HT-29 (cell line): ENCODE measurements at regions not wholly inside any gene's neighbourhood (a gene's known extent, or its start where the extent isn't known, plus 50 kb on each side); places are given as distances from the start of the nearest gene placed in this dataset.
"Not testable (repeated sequence)": the region's sequence is repeated elsewhere in the genome, so short reads cannot be mapped to it uniquely, and the experiment has no call there.

ENCODE experiments used
- DNase-seq: peaks from one replicate; pipeline ENCODE4 v3.0.0-alpha.2; 2015; ENCODE audit warnings: low spot score

DNA sequence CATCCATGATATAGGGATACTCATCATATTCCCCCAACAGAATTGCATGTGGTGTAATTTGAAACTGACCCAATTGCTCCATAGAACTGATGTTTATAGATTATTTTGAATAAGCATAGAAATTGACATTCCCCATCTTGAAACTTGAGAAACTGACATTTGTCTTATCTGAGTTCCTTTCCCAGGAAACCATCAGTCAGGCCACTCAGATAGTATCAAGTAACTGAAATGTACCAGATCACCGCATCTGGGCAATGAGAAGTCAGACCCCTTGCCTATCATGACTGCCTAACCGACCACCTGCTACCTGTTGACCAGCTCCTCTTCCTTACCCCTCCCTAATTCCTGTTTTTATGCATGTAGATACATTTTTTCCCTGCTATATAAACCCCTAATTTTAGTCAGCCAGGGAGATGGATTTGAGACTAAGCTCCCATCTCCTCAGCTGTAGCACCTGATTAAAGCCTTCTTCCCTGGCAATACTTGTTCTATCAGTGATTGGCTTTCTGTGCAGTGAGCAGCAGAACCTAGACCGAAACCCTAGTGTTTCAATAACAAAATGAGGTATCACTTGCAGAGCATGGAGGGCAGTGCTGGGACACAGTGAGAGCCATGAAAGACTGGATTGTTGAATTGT, 274.5 kb downstream of the LPIN1 start:
- no peak for DNase-seq

DNA sequence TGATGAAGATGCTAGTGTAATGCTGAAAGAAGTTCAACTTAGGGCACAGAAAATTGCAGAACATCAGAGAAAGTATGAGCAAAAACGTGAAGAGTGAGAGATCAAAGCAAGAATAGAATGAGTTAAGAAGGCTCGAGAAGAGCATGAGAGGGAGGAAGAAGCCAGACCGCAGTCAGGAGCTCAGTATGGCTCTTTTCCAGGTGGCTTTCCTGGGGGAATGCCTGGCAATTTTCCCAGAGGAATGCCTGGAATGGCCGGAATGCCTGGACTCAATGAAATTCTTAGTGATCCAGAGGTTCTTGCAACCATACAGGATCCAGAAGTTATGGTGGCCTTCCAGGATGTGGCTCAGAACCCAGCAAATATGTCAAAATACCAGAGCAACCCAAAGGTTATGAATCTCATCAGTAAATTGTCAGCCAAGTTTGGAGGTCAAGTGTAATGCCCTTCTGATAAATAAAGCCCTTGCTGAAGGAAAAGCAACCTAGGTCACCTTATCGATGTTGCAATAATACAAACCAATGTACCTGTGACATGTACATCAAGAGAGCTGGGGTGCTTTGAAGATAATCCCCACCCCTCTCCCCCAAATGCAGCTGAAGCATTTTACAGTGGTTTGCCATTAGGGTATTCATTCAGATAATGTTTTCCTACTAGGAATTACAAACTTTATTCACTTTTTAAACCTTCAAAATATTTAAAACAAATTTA, 277.9 kb downstream of the LPIN1 start:
- DNase-seq = not testable (repeated sequence)

DNA sequence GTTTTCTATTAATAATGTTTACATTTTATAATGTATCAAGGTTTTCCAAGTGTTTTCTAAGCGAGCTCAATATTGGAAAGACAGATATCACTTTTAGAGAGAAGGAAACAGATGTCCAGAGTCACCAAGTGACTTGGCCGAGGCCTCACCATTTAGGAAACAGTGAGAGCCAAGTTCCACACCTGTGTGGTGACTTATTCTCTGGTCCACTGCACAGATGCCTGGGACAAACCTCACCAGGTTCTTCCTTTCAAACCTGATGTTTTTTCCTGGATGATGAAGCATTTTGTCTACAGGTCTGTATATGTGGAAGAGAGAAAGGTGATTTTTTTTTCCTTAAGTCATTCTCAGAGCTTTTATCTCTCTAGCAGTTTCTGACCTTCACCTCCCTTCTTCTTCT, 280.7 kb downstream of the LPIN1 start:
- DNase-seq = no peak

DNA sequence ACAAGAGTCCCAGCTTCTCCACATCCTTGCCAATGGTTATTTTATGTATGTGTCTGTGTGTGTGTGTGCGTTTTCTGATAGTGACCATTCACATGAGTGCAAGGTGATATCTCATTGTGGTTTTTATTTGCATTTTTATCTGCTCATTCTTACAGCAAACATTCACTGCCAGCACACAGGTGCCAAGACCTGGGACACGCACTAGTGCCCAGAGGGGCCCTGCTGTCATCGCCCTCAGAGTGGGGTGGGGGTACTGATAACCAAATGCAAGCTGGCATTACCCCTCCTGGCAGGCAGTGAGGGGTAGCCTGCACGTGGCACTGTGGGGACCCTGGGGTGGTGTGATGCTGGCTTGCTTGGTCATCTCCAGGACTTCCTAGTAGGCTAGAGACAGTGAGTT, 285.4 kb downstream of the LPIN1 start:
- no peak for DNase-seq

DNA sequence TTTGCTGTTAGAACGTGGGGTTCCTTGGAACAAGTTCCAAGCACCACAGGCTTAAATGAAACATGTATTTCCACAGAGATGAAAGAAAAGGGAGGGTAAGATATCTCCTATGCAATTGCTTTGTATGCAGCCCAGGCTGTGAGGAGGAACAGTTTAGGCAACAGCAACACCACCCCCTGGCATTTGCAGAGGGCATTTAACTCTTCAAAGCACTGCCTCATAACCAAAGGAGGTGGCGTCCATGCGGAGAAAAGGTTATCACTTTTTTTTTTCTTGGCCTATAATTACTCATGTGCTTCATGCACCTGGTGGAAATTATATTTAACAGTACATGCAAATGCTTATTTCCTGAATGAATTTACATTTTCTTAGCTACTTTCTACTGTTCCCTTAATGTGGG, 286.0 kb downstream of the LPIN1 start:
- no peak for DNase-seq

DNA sequence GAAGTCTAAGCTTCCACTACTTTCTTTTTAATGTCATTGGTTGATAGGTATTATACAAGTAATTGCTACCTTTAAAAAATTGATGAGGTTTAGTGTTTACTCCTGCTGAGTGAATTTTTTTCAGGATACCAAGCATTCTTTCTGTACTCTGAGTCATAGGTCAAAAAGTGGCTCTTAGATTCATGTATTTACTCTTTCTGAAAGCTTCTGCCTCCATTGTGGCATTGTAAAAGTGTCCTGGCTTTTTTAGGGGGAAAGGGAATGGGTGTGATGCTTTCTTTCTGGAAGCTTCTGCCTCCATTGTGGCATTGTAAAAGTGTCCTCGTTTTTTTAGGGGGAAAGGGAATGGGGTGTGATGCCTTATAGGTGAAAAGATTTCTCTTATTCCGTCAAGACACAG, 286.5 kb downstream of the LPIN1 start:
- no peak for DNase-seq

DNA sequence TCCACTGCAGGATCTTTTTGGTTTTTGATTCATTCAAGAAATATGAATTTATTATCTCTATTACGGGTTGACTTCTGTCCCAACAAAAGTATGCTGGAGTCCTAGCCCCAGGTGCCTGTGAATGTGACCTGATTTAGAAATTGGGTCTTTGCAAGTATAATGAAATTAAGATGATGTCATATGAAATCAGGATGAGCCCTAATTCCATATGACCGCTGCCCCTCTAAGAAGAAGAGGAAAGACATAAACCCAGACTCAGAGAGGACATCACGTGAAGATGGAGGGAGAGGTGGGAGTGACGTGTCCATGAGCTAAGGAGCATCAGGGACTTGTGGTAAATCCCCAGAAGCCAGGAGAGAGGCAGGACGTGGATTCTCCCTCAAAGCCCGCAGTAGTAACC, 287.1 kb downstream of the LPIN1 start:
- DNase-seq = no peak

DNA sequence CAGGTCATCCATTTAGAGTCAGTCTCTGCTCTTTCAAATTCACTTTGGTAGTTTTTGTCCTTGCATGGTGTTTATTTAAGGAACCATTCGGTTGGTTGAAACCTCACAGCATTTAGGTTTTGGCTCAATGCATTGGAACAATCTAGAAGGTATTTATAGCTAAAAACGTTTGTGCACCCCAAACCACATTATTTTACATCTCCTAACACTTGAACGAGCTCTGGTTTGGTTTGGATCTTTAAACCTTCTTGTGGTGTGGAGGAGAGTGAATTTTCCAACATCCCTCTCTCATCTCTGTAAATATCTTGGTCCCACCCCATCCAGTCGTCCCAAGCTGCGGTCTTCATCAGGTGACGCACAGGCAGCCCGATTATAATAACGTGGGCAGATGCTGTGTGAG, 287.9 kb downstream of the LPIN1 start:
- no peak for DNase-seq

DNA sequence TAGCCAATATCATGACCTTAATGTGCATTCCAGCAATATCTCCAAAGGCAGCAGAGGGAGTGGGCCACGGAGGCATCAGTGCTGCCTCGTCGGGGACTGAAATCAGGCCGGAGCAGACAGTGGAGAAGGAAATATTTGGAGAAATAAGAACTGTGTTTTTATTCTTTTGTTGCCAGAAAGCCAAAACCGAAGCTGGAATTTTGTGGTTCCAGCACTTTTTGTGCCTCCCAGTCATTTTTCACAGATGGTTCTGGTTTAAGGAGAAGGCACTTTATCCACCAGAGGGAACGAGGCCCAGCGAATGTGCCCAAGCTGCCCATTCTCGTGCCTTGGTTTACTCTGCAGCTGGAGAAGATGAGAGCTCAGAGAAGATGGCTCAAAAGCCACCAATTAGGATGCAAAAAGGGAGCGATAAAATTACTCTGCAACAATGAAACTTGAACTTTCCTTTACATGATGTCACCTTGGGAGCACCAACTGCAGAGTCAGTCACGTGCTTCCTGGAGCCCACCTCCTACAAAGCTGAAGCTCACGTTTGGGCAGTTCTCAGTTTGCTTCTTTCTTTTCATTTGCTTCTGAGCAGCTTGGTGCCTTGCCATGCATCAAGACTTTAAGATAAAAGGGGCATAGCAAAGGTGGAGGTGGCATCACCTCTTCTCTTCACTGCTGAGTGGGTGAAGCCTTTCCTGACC, 288.7 kb downstream of the LPIN1 start:
- no peak for DNase-seq

DNA sequence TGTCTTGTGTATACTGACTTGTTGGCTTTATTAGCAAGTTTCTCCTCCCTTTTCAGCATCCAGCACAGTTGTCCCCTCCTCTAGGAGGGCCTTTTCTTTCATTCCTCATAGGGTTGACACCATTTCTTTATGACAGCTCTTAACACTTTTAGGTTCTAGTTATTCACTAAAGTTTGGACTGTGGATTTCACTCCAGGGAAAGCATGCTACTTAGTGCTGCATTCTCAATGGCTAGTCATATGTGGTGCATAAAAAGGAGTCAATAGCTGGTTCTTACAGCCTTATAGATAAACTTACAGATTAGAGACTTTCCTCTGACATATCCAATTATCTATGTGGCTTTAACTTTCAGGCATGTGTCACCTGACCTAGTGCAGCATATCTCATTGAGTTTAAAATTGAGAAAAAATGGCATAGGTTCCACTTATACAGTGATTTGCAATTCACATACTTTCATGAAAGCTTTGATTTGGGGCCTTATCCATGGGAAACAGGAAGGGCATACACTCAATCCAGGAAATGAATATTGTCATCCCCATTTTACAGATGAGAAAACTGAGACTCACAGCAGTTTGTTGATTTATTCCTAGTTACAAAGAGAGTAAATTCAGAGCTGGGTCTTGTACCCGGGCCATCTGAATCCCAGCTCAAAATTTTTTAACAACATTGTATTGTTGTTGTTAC, 289.7 kb downstream of the LPIN1 start:
- DNase-seq = no peak

DNA sequence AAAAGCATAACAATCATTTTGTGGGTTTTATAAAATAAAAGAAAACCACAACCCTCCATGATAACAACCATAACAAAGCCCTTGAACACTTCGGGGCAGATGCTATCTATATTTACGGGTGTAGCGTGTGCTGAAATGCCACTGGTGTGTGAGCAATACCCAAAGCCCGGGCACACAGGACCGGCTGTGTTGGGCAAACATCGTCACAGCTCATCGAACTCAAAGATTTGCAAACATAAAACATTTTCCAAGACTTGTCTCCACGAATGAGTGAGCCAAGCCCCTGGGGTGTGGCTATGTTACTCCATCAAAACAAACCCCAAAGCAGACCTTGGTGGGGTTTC, 290.2 kb downstream of the LPIN1 start:
- no peak for DNase-seq

DNA sequence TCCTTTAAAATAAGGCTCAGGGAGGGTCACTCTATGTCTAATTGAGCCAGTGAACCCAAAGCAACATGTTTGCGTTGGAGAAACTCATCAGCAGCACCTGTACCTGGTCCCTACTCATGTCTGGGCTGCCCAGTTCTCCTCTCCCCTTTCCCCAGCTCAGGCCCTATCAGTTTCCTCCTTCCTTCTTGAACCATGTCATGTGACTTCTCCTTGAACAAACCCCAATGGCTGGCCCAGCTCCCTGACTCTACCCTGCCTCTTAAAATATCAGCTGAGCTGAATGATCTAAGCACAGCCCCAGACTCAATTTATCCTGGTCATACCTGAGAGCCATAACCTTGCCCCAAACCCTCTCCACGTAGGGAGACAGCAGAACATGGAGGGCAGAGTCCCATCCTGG, 290.9 kb downstream of the LPIN1 start:
- no peak for DNase-seq

DNA sequence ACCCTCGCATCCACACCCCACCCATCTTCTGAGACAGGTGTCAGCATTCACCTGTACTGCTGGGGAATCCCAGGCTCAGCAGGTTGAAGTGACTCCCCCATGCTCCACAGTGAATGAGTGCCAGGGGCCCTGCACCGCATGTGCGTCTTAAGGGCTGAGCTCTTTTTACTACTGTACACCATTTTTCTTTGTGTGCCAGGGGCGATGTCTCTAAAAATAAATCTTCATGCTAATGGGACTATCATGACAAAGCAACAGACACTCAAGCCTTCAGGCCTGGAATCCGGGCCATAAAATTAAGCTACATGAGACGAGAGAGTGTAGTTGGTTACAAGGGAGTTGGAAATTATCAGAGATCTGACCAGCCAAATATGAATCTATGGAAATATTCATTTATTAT, 294.8 kb downstream of the LPIN1 start:
- DNase-seq = no peak

DNA sequence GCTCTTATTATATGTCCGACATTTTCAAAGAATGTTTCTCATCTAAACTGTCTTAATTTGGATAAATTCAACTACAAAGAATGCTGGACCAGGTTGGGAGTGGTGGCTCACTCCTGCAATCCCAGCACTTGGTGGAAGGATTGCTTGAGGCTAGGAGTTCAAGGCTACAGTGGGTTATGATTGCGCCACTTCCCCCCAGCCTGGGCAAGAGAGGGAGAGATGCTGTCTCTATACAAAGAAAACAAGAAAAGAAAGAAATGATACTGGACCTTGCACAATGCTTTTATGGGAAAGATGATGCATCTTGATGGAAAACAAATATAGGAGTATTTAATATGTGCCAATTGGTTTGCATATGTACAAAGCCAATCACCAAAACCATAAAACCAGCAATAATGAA, 296.7 kb downstream of the LPIN1 start:
- no peak for DNase-seq

DNA sequence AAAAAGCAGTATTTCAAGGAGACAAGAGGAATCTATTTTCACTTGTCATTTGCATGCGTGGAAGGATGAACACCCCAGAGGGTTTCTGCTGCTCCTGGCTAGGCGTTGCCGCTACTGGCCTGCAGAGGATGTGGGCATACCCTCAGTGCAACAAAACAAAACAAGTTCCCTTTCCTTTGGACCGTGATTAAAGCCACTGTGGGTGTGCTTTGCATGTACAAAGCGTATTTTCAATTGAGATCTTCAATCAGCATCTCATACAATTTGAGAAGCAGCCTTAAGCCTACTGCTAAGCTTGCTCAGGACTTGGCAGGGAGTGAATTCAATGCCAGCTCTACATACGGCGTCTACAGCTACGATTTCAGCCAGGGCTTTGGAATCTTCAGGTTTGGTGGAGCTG, 298.4 kb downstream of the LPIN1 start:
- no peak for DNase-seq

DNA sequence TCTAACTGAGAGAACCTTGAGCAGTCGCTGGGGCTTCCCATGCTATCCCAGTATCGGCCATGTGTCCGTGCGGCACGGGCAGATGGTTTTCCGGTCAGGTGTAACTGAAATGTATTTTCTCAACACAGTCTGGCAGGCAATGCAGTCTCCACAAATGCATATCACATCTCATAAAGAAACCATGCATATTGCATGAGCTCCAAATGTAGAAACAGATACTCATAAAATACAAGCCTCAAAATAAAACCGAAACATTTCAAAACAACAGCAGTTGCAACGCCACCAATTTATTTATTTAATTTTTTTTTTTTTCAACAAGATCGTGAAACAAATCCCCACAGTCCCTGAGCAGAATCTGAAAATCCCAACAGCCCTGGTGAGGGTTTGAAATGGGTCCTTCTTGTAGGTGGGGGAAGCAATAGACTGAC, 299.4 kb downstream of the LPIN1 start:
- DNase-seq = no peak

DNA sequence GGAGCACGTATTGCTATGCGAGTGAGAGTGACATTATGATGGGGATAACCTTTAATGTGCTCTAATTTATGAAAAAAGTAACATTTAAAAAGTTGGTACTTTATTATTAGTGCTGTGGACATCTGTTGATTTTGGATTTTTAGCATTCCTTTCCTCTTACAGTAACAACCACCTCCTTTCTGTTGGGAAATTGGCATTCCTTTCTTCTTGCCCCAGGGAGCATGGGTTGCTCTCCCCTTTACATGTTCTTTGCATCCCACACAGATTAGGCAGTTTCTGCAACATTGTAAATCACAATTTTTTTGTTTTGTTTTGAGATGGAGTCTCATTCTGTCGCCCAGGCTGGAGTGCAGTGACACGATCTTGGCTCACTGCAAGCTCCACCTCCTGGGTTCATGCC, 300.2 kb downstream of the LPIN1 start:
- no peak for DNase-seq

DNA sequence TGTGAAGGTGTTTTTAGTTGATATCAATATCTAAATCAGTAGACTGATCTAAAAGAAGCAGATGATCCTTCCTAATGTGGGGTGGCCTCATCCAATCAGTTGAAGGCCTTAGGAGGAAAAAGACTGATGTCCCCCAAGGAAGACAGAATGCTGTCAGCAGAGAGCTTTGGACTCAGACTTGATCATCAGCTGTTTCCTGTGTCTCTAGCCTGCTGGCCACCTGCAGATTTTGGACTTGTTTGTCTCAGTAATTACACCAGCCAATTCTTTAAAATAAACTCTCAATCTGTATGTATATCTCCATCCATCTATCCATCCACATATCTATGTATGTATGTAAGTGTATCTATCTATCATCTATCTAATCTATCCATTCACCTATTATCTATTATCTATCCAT, 301.3 kb downstream of the LPIN1 start:
- no peak for DNase-seq

DNA sequence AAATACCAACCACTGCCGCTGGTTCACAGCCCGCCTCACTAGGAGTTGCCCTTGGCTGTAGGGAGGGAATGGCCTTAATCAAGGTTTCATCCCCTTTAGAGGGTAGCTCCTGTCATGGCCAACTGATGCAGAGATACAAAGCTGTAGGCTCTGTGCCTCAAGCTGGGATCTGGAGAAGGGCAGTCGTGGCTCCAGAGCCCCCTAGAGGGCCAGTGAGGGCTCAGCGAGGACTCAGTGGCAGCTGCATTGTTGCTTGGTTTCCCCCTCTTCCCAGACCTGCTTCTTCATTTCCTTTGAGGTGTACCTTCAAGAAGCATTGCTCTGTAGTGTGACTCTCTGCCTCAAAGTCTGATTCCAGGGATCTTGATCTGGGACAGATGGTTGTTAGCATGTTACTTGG, 302.1 kb downstream of the LPIN1 start:
- DNase-seq = no peak

DNA sequence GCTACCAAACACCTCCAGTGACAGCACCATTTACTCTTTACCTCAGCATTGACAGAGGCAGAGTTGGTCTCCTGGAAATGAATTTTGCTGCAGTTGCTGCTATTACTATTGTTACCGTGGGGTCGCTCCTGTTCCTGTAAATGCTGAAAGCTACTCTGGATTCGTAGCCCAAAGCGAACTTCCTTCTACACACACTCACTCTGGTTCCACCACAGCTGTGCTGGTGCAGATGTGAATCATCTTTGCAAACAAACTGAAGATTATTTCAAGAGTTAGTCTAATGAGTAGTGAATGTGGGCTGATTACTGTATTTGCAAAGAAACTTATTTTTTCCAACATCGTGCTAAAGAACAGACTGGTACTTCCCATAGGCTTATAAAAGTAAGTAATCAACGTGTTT, 304.0 kb downstream of the LPIN1 start:
- DNase-seq = peak; percentile 10

DNA sequence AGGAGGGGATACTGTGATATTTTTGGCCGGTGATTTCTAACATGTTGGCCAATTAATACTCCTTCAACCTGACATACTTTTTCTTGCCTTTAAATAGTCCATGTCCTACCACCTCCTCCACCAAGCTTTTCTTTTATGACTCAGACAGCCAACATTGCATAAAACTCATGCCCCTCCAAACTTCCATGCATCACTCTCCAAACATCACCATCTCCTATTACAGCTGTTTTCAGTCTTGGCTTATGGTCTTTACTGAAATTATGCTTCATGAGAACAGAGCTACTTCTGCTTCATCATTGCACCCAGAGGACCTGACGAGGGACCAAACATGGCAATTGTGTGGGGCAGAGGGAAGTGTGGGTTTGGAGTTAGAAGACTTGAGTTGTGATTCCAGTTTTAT, 305.4 kb downstream of the LPIN1 start:
- no peak for DNase-seq

DNA sequence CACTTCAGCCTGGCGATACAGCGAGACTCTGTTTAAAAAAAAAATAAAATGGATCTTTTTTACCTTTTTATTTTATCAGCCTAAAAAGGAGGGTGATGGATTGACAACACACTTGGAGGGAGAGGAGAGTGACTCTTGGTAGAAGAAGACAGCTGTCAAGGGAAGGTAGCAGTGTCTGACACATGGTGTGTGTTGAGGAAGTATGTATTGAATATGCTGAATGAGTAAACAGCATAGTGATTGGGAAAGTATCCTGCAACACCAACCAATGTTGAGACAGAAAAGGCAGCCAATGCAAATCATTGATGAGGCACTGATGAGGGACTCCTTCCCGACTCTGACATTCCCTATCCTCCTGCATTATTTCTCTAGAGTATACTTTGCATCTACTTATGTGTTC, 306.4 kb downstream of the LPIN1 start:
- DNase-seq = no peak
